Ovary (tissue), 7 donors: ENCODE measurements at regions not wholly inside any gene's neighbourhood (a gene's known extent, or its start where the extent isn't known, plus 50 kb on each side); places are given as distances from the start of the nearest gene placed in this dataset.

Experiments used
- DNase-seq, 5 donors: peaks; one replicate each; pipeline ENCODE4 v3.0.0-alpha.2; 2019 to 2020
- H3K27ac ChIP-seq, 2 donors: fragments of 200-600 bp; one replicate each; pipeline versions ENCODE4 v1.5.1 to v1.8.0; 2019 to 2022
- H3K27me3 ChIP-seq: fragments of 200-600 bp; one replicate; pipeline ENCODE4 v1.8.0; 2022
- H3K36me3 ChIP-seq: fragments of 200-600 bp; sonication (generic); one replicate; pipeline ENCODE4 v1.5.1; 2019
- H3K4me1 ChIP-seq: one replicate; pipeline ENCODE4 v1.8.1; 2013; ENCODE audit warnings: mild to moderate bottlenecking, moderate library complexity; ENCODE audit not compliant: insufficient read depth
- H3K4me3 ChIP-seq: fragments of 200-600 bp; sonication (generic); one replicate; pipeline ENCODE4 v1.5.1; 2017
- H3K9me3 ChIP-seq, 2 donors: fragments of 200-600 bp in 1 of 2; sonication (generic) in 1 of 2; one replicate each; pipeline versions ENCODE4 v1.5.1 to v1.8.1; 2013 to 2019; ENCODE audit warnings: mild to moderate bottlenecking in 1 of 2, moderate library complexity in 1 of 2
- EP300 ChIP-seq: sonication (generic); formaldehyde crosslinking; IDR thresholded peaks from one replicate; pipeline ENCODE4 v1.6.1; 2017; ENCODE audit warnings: antibody characterized with exemption
- POLR2A ChIP-seq: fragments of 450-650 bp; IDR thresholded peaks from one replicate; pipeline ENCODE4 v1.6.1; 2017; ENCODE audit warnings: antibody characterized with exemption, mild to moderate bottlenecking, moderate library complexity
- WGBS, 3 donors: extraction: QIAGEN DNeasy Blood & Tissue Kit in 1 of 3; methylation state at CpG; one replicate each; pipeline versions ENCODE4 v1.1.5 to v1.1.7; 2013 to 2017; 5-methylcytosine and 5-hydroxymethylcytosine counted together
- intact Hi-C, 4 donors: fragments of 100-400 bp; cut with DNase I; formaldehyde crosslinking; loops; one replicate each; pipeline versions ENCODE4 v1.11.0 to v1.15.1; 2022 to 2023
- TF ChIP-seq, protein P1 (sequence below), 3 donors: fragments of 450-650 bp in 2 of 3; fragments of 200-600 bp in 1 of 3; IDR thresholded peaks; one replicate each; pipeline versions ENCODE4 v1.5.1 to v1.8.0; 2016 to 2022; ENCODE audit warnings: antibody characterized with exemption in 3 of 3, mild to moderate bottlenecking in 1 of 3
- donor health status: DM: no; HTN: no; CAD: no; lungs with moderate emphysema.
- donor health status: DM: no; HTN: no; CAD: no.
- donor health status: Bipolar disorder and iron deficiency.
- donor health status: DM: no; HTN: no; CAD: no.
- donor health status: DM: yes; HTN: yes; CAD: no.

DNA sequence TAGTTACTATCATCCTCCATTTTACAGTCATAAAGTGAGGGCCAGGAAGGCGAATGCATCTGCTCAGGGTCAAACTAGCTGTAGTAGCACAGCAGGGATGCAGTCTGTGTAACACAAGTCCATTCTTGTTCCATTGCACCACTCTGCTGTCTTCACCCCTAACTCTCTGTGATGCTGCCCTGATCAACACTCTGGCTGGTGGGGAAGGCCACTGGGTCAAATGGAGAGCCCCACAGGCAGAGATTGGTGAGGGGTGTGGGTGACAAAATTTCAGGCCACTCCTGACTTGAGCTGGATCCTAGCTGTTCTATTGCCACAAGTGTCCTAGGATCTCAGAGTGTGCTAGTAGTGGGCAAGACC lies 136.5 kb downstream of the PJA1 start:
- 48 to 65% (median 57%) methylated on average over 1 of the region's 1 CpG for WGBS, 3 donors
- H3K27me3 ChIP-seq = no peaks in the 10 kb centered on the region
- H3K4me1 ChIP-seq = peaks cover 2% of the 10 kb centered on the region
- no peaks in the 10 kb centered on the region for H3K36me3 ChIP-seq
- H3K4me3 ChIP-seq = no peak overlapping the region
- no peak for DNase-seq
- no peak overlapping the region for H3K27ac ChIP-seq
- no peaks in the 10 kb centered on the region for H3K9me3 ChIP-seq
- TF ChIP-seq, protein P1, sequence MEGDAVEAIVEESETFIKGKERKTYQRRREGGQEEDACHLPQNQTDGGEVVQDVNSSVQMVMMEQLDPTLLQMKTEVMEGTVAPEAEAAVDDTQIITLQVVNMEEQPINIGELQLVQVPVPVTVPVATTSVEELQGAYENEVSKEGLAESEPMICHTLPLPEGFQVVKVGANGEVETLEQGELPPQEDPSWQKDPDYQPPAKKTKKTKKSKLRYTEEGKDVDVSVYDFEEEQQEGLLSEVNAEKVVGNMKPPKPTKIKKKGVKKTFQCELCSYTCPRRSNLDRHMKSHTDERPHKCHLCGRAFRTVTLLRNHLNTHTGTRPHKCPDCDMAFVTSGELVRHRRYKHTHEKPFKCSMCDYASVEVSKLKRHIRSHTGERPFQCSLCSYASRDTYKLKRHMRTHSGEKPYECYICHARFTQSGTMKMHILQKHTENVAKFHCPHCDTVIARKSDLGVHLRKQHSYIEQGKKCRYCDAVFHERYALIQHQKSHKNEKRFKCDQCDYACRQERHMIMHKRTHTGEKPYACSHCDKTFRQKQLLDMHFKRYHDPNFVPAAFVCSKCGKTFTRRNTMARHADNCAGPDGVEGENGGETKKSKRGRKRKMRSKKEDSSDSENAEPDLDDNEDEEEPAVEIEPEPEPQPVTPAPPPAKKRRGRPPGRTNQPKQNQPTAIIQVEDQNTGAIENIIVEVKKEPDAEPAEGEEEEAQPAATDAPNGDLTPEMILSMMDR (IDR thresholded peaks at IDR 0.05) = no peak
- TF ChIP-seq EP300 = no peak
- TF ChIP-seq POLR2A = no peak
- intact Hi-C loops = no loop called here

DNA sequence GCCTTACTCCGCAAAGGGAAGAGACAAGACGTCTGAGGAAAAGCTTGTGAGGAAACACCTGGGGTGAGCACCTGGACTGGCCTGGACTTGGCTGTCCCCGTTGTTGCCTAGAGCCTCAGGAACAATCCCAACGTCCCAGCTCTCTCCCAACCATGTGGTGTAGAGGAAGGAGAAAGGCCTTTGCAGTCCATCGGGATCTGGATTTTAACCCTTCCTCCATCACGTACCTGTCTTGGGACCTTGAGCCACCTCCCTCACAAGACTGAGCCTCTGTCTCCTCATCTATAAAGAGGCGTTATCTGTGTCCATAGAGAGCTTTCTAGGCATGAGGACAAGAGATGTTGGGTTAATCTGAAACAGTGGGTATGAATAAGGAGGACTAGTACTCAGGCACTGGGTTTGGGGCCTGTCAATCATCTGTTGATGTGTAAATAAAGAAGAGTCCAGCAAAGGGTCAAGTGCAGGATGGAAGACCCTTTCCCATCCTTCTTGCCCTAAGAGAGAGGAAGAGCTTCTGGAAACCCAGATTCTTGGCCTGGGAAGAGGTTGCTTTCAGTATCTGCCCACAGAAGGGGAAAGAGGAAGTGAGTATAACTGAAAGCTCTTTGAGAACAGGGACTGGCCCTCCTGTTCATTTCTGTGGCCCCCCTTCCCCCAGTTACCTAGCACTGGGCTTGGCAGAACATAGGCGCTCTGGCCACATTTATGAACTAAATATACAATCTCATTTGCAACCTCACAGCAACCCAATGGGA lies 137.1 kb downstream of the PJA1 start:
- Histone ChIP-seq H3K4me1 (peaks cover 2% of the 10 kb centered on the region), H3K9me3 (no peaks in the 10 kb centered on the region), H3K4me3 (no peak overlapping the region), H3K36me3 (no peaks in the 10 kb centered on the region), H3K27ac (peak overlapping the region; percentile 13 to 30), H3K27me3 (no peaks in the 10 kb centered on the region)
- intact Hi-C loops = no loop called here
- no peak for DNase-seq
- 50 to 61% (median 61%) methylated on average over 8 of the region's 8 CpGs for WGBS, 3 donors
- TF ChIP-seq EP300 = no peak
- no peak for TF ChIP-seq POLR2A
- TF ChIP-seq, protein P1 (IDR thresholded peaks at IDR 0.05) = no peak

DNA sequence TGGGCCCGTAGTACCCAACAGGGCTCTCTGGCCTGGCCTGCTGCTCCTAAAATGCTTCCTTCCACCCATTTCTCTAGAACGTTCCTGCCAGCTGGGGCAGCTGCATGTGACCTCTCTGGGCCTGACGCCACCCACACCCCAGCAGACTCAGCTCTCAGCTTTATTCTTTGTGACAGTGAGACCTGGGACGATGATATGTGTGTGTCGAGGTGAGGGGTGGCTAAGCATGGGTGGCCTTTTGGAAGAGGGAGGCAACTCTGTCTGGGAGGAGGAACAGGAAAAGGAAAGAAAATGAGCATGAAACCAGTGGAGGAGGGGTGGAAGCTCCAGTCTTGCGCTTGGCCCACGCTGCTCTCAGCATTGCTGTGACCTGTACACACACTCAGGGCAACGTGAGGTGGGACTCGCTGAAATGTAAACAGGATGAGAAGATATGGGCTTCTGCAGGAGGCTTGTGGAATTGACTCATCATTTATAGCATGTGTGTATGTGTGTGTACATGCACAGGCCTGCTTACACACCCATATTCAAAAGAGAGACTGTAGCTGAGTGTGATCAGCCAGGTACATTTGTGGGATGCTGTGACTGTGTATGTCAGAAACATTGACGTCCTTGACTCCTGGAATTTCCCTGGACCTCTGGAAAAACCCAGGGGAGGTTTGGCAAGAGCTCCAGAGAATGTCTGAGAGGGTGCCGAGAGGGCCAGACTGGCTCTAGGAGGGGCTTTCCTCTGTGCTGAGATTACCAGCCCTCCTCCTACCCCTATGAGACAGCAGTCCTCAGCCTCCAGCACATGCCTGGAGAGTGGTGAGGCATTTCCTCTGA lies 137.9 kb downstream of the PJA1 start:
- H3K4me3 ChIP-seq = no peak overlapping the region
- TF ChIP-seq EP300 = no peak
- TF ChIP-seq, protein P1 (IDR thresholded peaks at IDR 0.05) = no peak
- no peak for TF ChIP-seq POLR2A
- no peaks in the 10 kb centered on the region for H3K27me3 ChIP-seq
- no peaks in the 10 kb centered on the region for H3K9me3 ChIP-seq
- intact Hi-C loops = no loop called here
- H3K36me3 ChIP-seq = no peaks in the 10 kb centered on the region
- H3K4me1 ChIP-seq = peaks cover 2% of the 10 kb centered on the region
- H3K27ac ChIP-seq = peak overlapping the region; percentile 13 to 30
- peak in 1 of 5 donors; percentile 50 for DNase-seq
- WGBS, 3 donors = 40 to 49% (median 41%) methylated on average over 11 of the region's 11 CpGs

DNA sequence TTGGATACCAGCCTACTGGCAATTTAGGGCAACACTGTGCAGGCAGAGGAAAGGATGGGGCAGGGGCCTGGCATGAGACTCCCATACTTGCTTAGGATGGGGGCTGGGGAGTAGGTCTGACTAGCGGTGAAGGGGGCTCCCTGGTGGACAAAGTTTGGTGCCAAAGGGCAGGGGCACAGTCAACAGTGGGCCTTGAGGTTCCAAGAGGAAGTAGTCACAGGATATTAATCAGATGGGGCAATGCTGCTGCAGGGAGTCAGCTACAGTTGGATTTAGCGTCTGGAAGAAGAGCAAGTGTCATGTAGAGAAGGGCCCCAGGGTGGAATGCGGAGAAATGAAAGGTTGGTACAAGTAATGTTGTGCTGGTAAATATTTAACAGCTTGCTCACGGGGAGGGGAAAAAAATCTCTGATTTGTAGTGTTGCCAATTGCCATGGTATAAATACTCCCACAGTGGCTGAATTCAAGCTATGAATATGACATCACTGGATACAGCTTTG lies 139.4 kb downstream of the PJA1 start:
- no peak overlapping the region for H3K4me3 ChIP-seq
- no peaks in the 10 kb centered on the region for H3K36me3 ChIP-seq
- no peaks in the 10 kb centered on the region for H3K27me3 ChIP-seq
- peak overlapping the region in 1 of 2 donors; percentile 12 for H3K27ac ChIP-seq
- 79 to 88% (median 81%) methylated on average over 4 of the region's 4 CpGs for WGBS, 3 donors
- intact Hi-C loops = no loop called here
- no peaks in the 10 kb centered on the region for H3K9me3 ChIP-seq
- no peak for DNase-seq
- TF ChIP-seq EP300 = no peak
- peaks cover 2% of the 10 kb centered on the region for H3K4me1 ChIP-seq
